GM12874 (cell line): ENCODE measurements at regions not wholly inside any gene's neighbourhood (a gene's known extent, or its start where the extent isn't known, plus 50 kb on each side); places are given as distances from the start of the nearest gene placed in this dataset.

ENCODE experiments used
- CTCF ChIP-seq: IDR thresholded peaks from 2 replicates; pipeline ENCODE4 v1.5.1; 2011; ENCODE audit warnings: low read depth, mild to moderate bottlenecking, control low read depth, low read length, moderate library complexity; ENCODE audit not compliant: insufficient read depth

- no peak for TF ChIP-seq CTCF
Measured at GRCh38 chr6:106884576-106884975, 90.0 kb downstream of the CD24 start.

GRCh38 chr6:106883808-106884262, 90.7 kb downstream of the CD24 start:
- no peak for TF ChIP-seq CTCF

DNA sequence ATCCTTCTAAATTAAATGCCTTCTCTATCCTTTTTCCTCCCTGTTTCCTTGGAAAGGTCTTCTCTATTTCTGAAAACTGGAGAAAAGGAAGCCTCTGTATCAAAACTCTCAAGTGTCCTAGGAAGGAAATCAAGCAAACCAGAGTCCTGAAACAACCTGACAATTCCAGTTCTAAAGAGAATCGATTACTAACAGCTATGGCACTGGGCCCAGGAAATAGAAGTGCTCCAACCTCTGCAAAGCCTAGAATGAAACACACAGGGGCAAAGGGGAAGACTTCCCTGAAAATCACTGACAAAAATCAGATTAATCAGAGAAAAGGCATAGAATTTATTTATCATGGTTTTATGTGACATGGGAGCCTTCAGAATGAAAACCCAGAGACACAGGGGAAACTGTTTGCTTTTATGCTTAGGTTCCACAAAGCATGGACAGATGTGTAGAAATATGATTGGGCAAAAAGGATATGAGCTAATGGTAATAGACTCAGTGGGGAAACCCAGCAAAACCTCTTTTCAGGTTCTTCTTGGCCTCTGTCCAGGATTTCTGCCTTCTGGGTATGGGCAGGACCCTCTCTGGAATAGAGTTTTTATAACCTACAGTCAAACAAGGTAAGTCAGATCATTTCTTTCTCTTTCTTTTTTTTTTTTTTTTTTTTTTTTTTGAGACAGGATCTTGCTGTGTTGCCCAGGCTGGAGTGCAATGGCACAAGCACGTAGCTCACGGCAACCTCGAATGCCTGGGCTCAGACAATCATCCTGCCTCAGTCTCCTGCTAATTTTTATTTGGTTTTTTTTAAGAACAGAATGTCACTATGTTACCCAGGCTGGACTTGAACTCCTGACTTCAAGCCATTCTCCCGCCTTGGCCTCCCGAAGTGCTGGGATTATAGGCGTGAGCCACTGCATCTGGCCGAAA, 91.7 kb downstream of the CD24 start:
- TF ChIP-seq CTCF = no peak

- TF ChIP-seq CTCF = no peak
Measured at GRCh38 chr6:106882138-106882537, 92.4 kb downstream of the CD24 start.

GRCh38 chr6:106880952-106881351, 93.6 kb downstream of the CD24 start:
- TF ChIP-seq CTCF = no peak

GRCh38 chr6:106875782-106876321, 98.7 kb downstream of the CD24 start:
- no peak for TF ChIP-seq CTCF

DNA sequence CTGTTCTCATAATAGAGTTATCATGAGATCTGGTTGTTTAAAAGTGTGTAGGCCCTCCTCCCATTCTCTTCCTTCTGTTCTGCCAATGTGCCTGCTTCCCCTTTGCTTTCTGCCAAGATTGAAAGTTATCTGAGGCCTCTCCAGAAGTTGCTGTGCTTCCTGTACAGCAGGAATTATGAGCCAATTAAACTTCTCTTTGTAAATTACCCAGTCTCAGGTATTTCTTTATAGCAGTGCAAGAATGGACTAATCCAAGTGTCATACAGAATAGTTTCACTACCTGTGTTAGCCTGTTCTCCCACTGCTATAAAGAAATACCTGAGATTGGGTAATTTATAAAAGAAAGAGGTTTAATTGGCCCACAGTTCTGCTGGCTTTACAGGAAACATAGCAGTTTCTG, 100.0 kb downstream of the CD24 start:
- no peak for TF ChIP-seq CTCF
